DOHH2 (cell line): ENCODE measurements at regions not wholly inside any gene's neighbourhood (a gene's known extent, or its start where the extent isn't known, plus 50 kb on each side); places are given as distances from the start of the nearest gene placed in this dataset.

Source experiments
- H3F3A ChIP-seq: fragments of 200-600 bp; sonication (generic), shearing (Covaris generic); 2 replicates; pipeline ENCODE4 v1.6.0; 2016; ENCODE audit warnings: antibody characterized with exemption, mild to moderate bottlenecking; ENCODE audit not compliant: control insufficient read depth, insufficient read depth
- H3K27ac ChIP-seq: fragments of 200-600 bp; sonication (generic); 2 replicates; pipeline ENCODE4 v1.5.1; 2014; ENCODE audit warnings: low read depth, mild to moderate bottlenecking, low read length, moderate library complexity
- H3K27me3 ChIP-seq: fragments of 200-600 bp; sonication (generic); 2 replicates; pipeline ENCODE4 v1.6.1; 2014; ENCODE audit warnings: mild to moderate bottlenecking, low read length, mixed read lengths; ENCODE audit not compliant: control insufficient read depth
- H3K36me3 ChIP-seq: fragments of 200-600 bp; sonication (generic); 2 replicates; pipeline ENCODE4 v1.6.1; 2014; ENCODE audit warnings: mild to moderate bottlenecking, low read length, moderate library complexity, mixed read lengths; ENCODE audit not compliant: control insufficient read depth
- H3K4me1 ChIP-seq: fragments of 200-600 bp; sonication (generic); 2 replicates; pipeline ENCODE4 v1.6.1; 2014; ENCODE audit warnings: mild to moderate bottlenecking, low read length, mixed read lengths; ENCODE audit not compliant: control insufficient read depth
- H3K4me2 ChIP-seq: fragments of 200-600 bp; sonication (generic); 2 replicates; pipeline ENCODE4 v1.6.0; 2014; ENCODE audit warnings: mild to moderate bottlenecking, low read length, moderate library complexity
- H3K4me3 ChIP-seq: fragments of 200-600 bp; sonication (generic); 2 replicates; pipeline ENCODE4 v1.5.1; 2014; ENCODE audit warnings: mild to moderate bottlenecking, low read length, mixed read lengths
- H3K79me2 ChIP-seq: fragments of 200-600 bp; sonication (generic); 2 replicates; pipeline ENCODE4 v1.6.1; 2014; ENCODE audit warnings: mild to moderate bottlenecking, low read length, mixed read lengths; ENCODE audit not compliant: control insufficient read depth
- H3K9me2 ChIP-seq: fragments of 200-600 bp; sonication (generic); replicated peaks from 2 replicates; pipeline ENCODE4 v1.6.1; 2014; ENCODE audit warnings: mild to moderate bottlenecking, low read length, mixed read lengths; ENCODE audit not compliant: control insufficient read depth
- H3K9me3 ChIP-seq: fragments of 200-600 bp; sonication (generic); 2 replicates; pipeline ENCODE4 v1.6.1; 2014; ENCODE audit warnings: antibody characterized with exemption, low read length, mixed read lengths; ENCODE audit not compliant: control insufficient read depth, insufficient read depth
- H4K20me1 ChIP-seq: fragments of 200-600 bp; sonication (generic); 2 replicates; pipeline ENCODE4 v1.6.0; 2014; ENCODE audit warnings: low read depth, mild to moderate bottlenecking, antibody characterized with exemption, low read length, moderate library complexity; ENCODE audit not compliant: control insufficient read depth, insufficient read depth
- CTCF ChIP-seq: fragments of 200-600 bp; sonication (generic); IDR thresholded peaks from one replicate; pipeline ENCODE4 v1.5.1; 2014; ENCODE audit warnings: antibody characterized with exemption, mild to moderate bottlenecking, low read depth, low read length; ENCODE audit not compliant: poor library complexity, severe bottlenecking
- EZH2phosphoT487 ChIP-seq: fragments of 200-600 bp; sonication (generic); IDR thresholded peaks from 2 replicates; pipeline ENCODE4 v1.6.1; 2017; ENCODE audit warnings: borderline replicate concordance, mild to moderate bottlenecking, antibody characterized with exemption, low read length, moderate library complexity, mixed read lengths

GRCh38 chr1:115467196-115467595, 129.1 kb upstream of the NGF start:
- Histone ChIP-seq H3K9me2 (no peaks in the 10 kb centered on the region; the same call in 1 of the 2 replicates), H3F3A (no peaks in the 10 kb centered on the region), H3K79me2 (no peaks in the 10 kb centered on the region), H3K4me2 (no peak overlapping the region), H3K9me3 (no peaks in the 10 kb centered on the region), H3K27me3 (no peaks in the 10 kb centered on the region), H4K20me1 (no peaks in the 10 kb centered on the region), H3K4me1 (peaks cover 13% of the 10 kb centered on the region), H3K27ac (no peak overlapping the region), H3K4me3 (no peak overlapping the region), H3K36me3 (no peaks in the 10 kb centered on the region)
- TF ChIP-seq CTCF (no peak), EZH2phosphoT487 (no peak)

GRCh38 chr1:115466433-115466832, 128.4 kb upstream of the NGF start:
- no peaks in the 10 kb centered on the region for H3F3A ChIP-seq
- H3K9me2 ChIP-seq, result no peaks in the 10 kb centered on the region; the same call in 1 of the 2 replicates
- H3K27me3 ChIP-seq, result no peaks in the 10 kb centered on the region
- H3K4me3 ChIP-seq, result no peak overlapping the region
- no peak overlapping the region for H3K27ac ChIP-seq
- no peaks in the 10 kb centered on the region for H3K36me3 ChIP-seq
- H3K79me2 ChIP-seq, result no peaks in the 10 kb centered on the region
- no peaks in the 10 kb centered on the region for H3K9me3 ChIP-seq
- TF ChIP-seq EZH2phosphoT487, result no peak
- no peak for TF ChIP-seq CTCF
- H4K20me1 ChIP-seq, result no peaks in the 10 kb centered on the region
- peaks cover 16% of the 10 kb centered on the region for H3K4me1 ChIP-seq
- no peak overlapping the region for H3K4me2 ChIP-seq

GRCh38 chr1:115465802-115466363, 127.8 kb upstream of the NGF start:
- Histone ChIP-seq H3K4me2 (no peak overlapping the region), H3K4me1 (peaks cover 16% of the 10 kb centered on the region), H3F3A (no peaks in the 10 kb centered on the region), H3K27me3 (no peaks in the 10 kb centered on the region), H3K27ac (no peak overlapping the region), H4K20me1 (no peaks in the 10 kb centered on the region), H3K4me3 (no peak overlapping the region), H3K9me3 (no peaks in the 10 kb centered on the region), H3K36me3 (no peaks in the 10 kb centered on the region), H3K79me2 (no peaks in the 10 kb centered on the region), H3K9me2 (no peaks in the 10 kb centered on the region; the same call in 1 of the 2 replicates)
- no peak for TF ChIP-seq CTCF
- no peak for TF ChIP-seq EZH2phosphoT487
